ENCODE measurements at regions not wholly inside any gene's neighbourhood (a gene's known extent, or its start where the extent isn't known, plus 50 kb on each side); places are given as distances from the start of the nearest gene placed in this dataset.

- H3K27ac ChIP-seq (ENCODE audit: low read depth), result no peak overlapping the region
- Mint-ChIP-seq H3K4me3 (no peak overlapping the region), H3K27me3 (ENCODE audit: insufficient read depth, low read depth, poor library complexity) (no peaks in the 10 kb centered on the region), H3K9me3 (no peaks in the 10 kb centered on the region), H3K4me1 (peaks cover 32% of the 10 kb centered on the region), H3K36me3 (ENCODE audit: low read depth) (no peaks in the 10 kb centered on the region), H3K27ac (no peak overlapping the region)
- no peaks in the 10 kb centered on the region for H3K9me2 ChIP-seq (ENCODE audit: insufficient read depth)
- H3K4me3 ChIP-seq, result no peak overlapping the region
- no peak for TF ChIP-seq CTCF (conservative IDR thresholded peaks at IDR 0.05; ENCODE audit: low read depth in 2 of 2)
- TF ChIP-seq EZH2phosphoT487 (IDR thresholded peaks at IDR 0.05; ENCODE audit: unreplicated experiment), result no peak
- no peak for TF ChIP-seq REST (IDR thresholded peaks at IDR 0.05; ENCODE audit: unreplicated experiment)
- no peak for TF ChIP-seq CREB1 (CRISPR knock-in tag; IDR thresholded peaks at IDR 0.05; ENCODE audit: low read depth)
- TF ChIP-seq ETS1 (IDR thresholded peaks at IDR 0.05), result no peak
- no peaks in the 10 kb centered on the region for H3K27me3 ChIP-seq (ENCODE audit: insufficient read depth)
- no peaks in the 10 kb centered on the region for H3K36me3 ChIP-seq (ENCODE audit: insufficient read depth)
- no peaks in the 10 kb centered on the region for H3F3A ChIP-seq (replicated peaks; ENCODE audit: low read depth)
- no peaks in the 10 kb centered on the region for H3K79me2 ChIP-seq (replicated peaks; ENCODE audit: insufficient read depth)
- no peak overlapping the region for H2AFZ ChIP-seq
- H3K4me2 ChIP-seq, result no peak overlapping the region
- DNase-seq (ENCODE audit: low spot score) (no peak), ATAC-seq (no peak)
- H4K20me1 ChIP-seq (replicated peaks; ENCODE audit: insufficient read depth), result no peaks in the 10 kb centered on the region
- H3K4me1 ChIP-seq (ENCODE audit: insufficient read depth), result peaks cover 21% of the 10 kb centered on the region; the same call in 1 of the 2 replicates
These were observed 137.8 kb downstream of the PHLDA1 start for GRCh38 chr12:75893765-75894164.

- H3F3A ChIP-seq (replicated peaks; ENCODE audit: low read depth), result no peaks in the 10 kb centered on the region
- no peaks in the 10 kb centered on the region for H4K20me1 ChIP-seq (replicated peaks; ENCODE audit: insufficient read depth)
- DNase-seq (ENCODE audit: low spot score), result no peak
- Mint-ChIP-seq H3K9me3 (no peaks in the 10 kb centered on the region), H3K36me3 (ENCODE audit: low read depth) (no peaks in the 10 kb centered on the region), H3K27me3 (ENCODE audit: insufficient read depth, low read depth, poor library complexity) (no peaks in the 10 kb centered on the region), H3K4me3 (no peak overlapping the region), H3K27ac (no peak overlapping the region), H3K4me1 (peaks cover 38% of the 10 kb centered on the region)
- H3K27ac ChIP-seq (ENCODE audit: low read depth), result no peak overlapping the region
- no peaks in the 10 kb centered on the region for H3K27me3 ChIP-seq (ENCODE audit: insufficient read depth)
- H3K79me2 ChIP-seq (replicated peaks; ENCODE audit: insufficient read depth), result no peaks in the 10 kb centered on the region
- peaks cover 26% of the 10 kb centered on the region; the same call in 1 of the 2 replicates for H3K4me1 ChIP-seq (ENCODE audit: insufficient read depth)
- H3K9me2 ChIP-seq (ENCODE audit: insufficient read depth), result no peaks in the 10 kb centered on the region
- H3K4me2 ChIP-seq, result no peak overlapping the region
- no peak overlapping the region; the same call in 1 of the 2 replicates for H2AFZ ChIP-seq
- no peaks in the 10 kb centered on the region for H3K36me3 ChIP-seq (ENCODE audit: insufficient read depth)
- no peak overlapping the region for H3K4me3 ChIP-seq
- ATAC-seq, result no peak
- TF ChIP-seq ZNF462 (CRISPR knock-in tag; IDR thresholded peaks at IDR 0.05), result no peak
These were observed 138.7 kb downstream of the PHLDA1 start for GRCh38 chr12:75892731-75893408.

Measured in GM23338 (cell line).